ENCODE measurements at regions not wholly inside any gene's neighbourhood (a gene's known extent, or its start where the extent isn't known, plus 50 kb on each side); places are given as distances from the start of the nearest gene placed in this dataset.
"Not testable (repeated sequence)": the region's sequence is repeated elsewhere in the genome, so short reads cannot be mapped to it uniquely, and the experiment has no call there.

DNA sequence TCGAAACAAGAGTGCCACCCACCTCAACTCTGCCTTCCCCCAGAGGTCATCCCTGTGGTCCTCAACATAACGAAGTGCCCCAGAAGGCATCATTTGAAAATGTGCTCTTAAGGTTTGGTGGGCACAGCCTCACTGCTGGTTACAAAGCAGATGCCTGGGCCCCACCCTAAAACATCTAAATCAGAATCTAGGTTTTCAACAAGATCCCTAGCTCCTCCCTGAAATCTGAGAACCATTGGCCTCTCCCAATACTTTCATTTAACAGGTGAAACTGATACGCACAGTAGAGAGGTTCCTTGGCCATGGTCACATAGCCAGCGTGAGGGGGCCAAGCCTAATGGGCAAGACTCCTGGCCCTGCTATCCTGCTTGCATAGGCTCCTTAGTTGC lies 376.2 kb upstream of the CLINT1 start:
- no peak overlapping the region for H3K27ac ChIP-seq
- no peak for TF ChIP-seq POLR2A (IDR thresholded peaks at IDR 0.05)
- TF ChIP-seq EP300 (IDR thresholded peaks at IDR 0.05), result no peak
- TF ChIP-seq, protein P1, sequence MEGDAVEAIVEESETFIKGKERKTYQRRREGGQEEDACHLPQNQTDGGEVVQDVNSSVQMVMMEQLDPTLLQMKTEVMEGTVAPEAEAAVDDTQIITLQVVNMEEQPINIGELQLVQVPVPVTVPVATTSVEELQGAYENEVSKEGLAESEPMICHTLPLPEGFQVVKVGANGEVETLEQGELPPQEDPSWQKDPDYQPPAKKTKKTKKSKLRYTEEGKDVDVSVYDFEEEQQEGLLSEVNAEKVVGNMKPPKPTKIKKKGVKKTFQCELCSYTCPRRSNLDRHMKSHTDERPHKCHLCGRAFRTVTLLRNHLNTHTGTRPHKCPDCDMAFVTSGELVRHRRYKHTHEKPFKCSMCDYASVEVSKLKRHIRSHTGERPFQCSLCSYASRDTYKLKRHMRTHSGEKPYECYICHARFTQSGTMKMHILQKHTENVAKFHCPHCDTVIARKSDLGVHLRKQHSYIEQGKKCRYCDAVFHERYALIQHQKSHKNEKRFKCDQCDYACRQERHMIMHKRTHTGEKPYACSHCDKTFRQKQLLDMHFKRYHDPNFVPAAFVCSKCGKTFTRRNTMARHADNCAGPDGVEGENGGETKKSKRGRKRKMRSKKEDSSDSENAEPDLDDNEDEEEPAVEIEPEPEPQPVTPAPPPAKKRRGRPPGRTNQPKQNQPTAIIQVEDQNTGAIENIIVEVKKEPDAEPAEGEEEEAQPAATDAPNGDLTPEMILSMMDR (IDR thresholded peaks at IDR 0.05), result no peak
- TF ChIP-seq POLR2AphosphoS5 (IDR thresholded peaks at IDR 0.05), result no peak
- H3K9me3 ChIP-seq, result no peaks in the 10 kb centered on the region
- no peaks in the 10 kb centered on the region for H3K4me1 ChIP-seq
- H3K27me3 ChIP-seq, result no peaks in the 10 kb centered on the region
- DNase-seq, result no peak
- intact Hi-C loops (cut with DNase I; ENCODE audit: low total_unique reads), result no loop called here
- no peak overlapping the region for H3K4me3 ChIP-seq
- H3K36me3 ChIP-seq, result no peaks in the 10 kb centered on the region
- 74 to 83% (median 80%) methylated on average over 4 of the region's 4 CpGs for WGBS, 5 donors

DNA sequence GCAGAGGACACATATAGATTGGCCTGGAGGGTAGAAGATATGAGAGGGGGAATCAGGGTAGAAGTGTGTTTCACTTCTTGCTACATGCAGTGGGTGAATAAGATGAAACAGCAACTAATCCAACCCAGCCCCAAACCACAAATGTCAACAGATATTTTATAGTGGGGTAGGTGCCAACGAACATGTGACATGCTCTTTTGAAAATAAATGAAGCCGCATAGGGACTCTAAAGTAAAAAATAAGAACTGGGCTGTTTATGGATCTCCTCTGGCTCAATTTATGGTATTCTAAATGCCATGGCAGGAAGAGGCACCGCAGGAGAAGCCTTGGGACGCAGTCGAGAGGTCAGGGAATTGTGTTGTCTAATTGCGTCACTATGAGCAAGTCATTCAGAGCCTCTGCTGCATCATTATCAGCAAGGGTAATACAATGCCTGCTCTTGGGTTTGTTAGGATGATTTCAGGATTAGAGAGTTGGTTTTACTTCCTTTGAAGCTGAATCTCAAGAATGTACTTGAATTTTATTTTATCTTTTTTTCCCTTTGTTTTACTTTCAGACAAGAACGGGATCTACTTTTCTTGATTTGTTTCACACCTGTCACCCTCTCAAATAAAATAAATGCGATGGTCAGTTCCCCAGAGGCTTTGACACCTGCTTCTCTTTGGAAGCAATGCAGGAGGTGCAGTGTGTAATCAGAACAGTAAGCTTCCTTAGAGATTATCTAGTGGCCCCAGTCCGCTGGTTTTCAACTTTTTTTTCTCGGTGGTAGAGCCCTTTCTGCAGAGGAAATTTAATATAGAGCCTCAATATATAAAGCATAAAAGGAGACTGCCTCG lies 375.6 kb upstream of the CLINT1 start:
- H3K27me3 ChIP-seq, result no peaks in the 10 kb centered on the region
- TF ChIP-seq POLR2AphosphoS5 (IDR thresholded peaks at IDR 0.05) (no peak), POLR2A (IDR thresholded peaks at IDR 0.05) (no peak), EP300 (IDR thresholded peaks at IDR 0.05) (no peak)
- TF ChIP-seq, protein P1 (IDR thresholded peaks at IDR 0.05), result no peak
- intact Hi-C loops (cut with DNase I; ENCODE audit: low total_unique reads), result no loop called here

DNA sequence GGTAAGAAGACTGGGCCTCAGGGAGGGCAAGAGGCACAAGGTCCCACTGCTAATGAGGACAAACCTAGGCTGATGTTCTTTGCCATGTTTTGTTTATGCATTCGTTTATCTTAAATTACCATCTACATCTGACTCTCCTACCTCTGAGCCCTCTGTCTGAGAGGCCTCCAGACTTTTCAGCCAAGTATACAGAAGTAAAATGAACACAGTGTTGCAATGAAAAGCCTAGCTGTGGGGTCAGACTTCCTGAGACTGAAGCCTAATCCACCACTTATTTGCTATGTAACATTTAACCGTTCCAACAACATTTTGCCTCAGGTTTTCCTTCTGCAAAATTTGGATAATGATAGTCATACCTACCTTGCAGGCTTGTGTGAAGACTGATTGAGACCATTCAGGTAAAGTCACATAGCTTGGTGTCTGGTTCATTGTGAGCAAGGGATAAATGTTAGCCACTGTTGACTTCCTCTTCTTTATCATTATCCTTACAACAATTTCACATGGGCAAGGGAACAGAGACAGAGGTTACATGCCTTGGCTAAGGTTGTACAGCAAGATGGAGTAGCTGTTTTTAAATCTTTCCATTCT lies 374.9 kb upstream of the CLINT1 start:
- Histone ChIP-seq H3K9me3 (no peaks in the 10 kb centered on the region), H3K27me3 (no peaks in the 10 kb centered on the region), H3K4me1 (no peaks in the 10 kb centered on the region), H3K27ac (no peak overlapping the region), H3K4me3 (no peak overlapping the region), H3K36me3 (no peaks in the 10 kb centered on the region)
- intact Hi-C loops (cut with DNase I; ENCODE audit: low total_unique reads), result no loop called here
- DNase-seq, result no peak
- 64 to 84% (median 78%) methylated on average over 2 of the region's 2 CpGs for WGBS, 5 donors
- TF ChIP-seq EP300 (IDR thresholded peaks at IDR 0.05), result no peak
- TF ChIP-seq, protein P1 (IDR thresholded peaks at IDR 0.05), result no peak
- no peak for TF ChIP-seq POLR2A (IDR thresholded peaks at IDR 0.05)
- no peak for TF ChIP-seq POLR2AphosphoS5 (IDR thresholded peaks at IDR 0.05)

More for the DNA sequence above, 375.6 kb upstream of the CLINT1 start:
- Histone ChIP-seq H3K4me1 (no peaks in the 10 kb centered on the region), H3K27ac (no peak overlapping the region), H3K36me3 (no peaks in the 10 kb centered on the region), H3K4me3 (no peak overlapping the region), H3K9me3 (no peaks in the 10 kb centered on the region)
- no peak for DNase-seq
- WGBS, 5 donors, result 56 to 67% (median 60%) methylated on average over 11 of the region's 11 CpGs

DNA sequence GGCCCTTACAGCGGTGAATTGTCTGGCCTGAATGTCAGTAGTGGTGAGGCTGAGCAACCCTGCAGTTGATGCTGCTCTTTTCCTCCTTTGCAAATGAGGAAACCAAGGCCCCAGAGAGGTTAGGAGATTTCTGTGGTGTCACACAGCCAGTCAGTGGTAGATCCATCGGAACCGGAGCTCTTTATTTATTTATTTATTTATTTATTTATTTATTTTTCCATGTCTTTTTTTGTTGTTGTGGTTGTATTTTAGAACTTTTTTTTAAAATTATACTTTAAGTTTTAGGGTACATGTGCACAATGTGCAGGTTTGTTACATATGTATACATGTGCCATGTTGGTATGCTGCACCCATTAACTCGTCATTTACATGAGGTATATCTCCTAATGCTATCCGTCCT lies 368.4 kb upstream of the CLINT1 start:
- H3K27me3 ChIP-seq; H3K27ac ChIP-seq; H3K4me1 ChIP-seq; H3K36me3 ChIP-seq; DNase-seq; H3K9me3 ChIP-seq; intact Hi-C loops (cut with DNase I; ENCODE audit: low total_unique reads); H3K4me3 ChIP-seq: not testable (repeated sequence)
- 90 to 95% (median 91%) methylated on average over 5 of the region's 5 CpGs for WGBS, 5 donors

DNA sequence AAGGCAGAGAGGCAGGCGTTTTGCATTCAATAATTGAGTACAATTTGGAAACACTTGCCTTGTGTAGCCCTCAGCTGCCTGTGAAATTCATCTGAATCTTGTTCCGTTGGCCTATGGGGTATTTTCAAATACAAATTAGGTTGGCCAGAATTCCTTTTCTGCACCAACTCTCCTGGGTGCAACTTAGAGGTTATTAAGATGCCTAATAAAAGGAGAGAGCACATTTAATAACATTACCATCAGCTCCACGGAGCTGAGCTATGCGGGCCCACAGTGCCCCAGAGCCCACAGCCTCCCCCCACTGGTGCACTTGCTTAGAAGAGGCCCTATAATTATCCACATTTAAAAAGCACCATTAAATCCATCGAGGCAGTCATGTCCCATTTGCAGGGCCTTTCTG lies 367.6 kb upstream of the CLINT1 start:
- intact Hi-C loops (cut with DNase I; ENCODE audit: low total_unique reads), result no loop called here
- no peak overlapping the region for H3K4me3 ChIP-seq
- no peaks in the 10 kb centered on the region for H3K27me3 ChIP-seq
- H3K27ac ChIP-seq, result no peak overlapping the region
- TF ChIP-seq, protein P1 (IDR thresholded peaks at IDR 0.05), result no peak
- TF ChIP-seq POLR2AphosphoS5 (IDR thresholded peaks at IDR 0.05) (no peak), POLR2A (IDR thresholded peaks at IDR 0.05) (no peak), EP300 (IDR thresholded peaks at IDR 0.05) (no peak)
- H3K9me3 ChIP-seq, result no peaks in the 10 kb centered on the region
- no peaks in the 10 kb centered on the region for H3K36me3 ChIP-seq
- H3K4me1 ChIP-seq, result no peaks in the 10 kb centered on the region
- DNase-seq, result no peak
- 83 to 91% (median 85%) methylated on average over 5 of the region's 5 CpGs for WGBS, 5 donors
